ENCODE measurements at regions not wholly inside any gene's neighbourhood (a gene's known extent, or its start where the extent isn't known, plus 50 kb on each side); places are given as distances from the start of the nearest gene placed in this dataset.

- DNase-seq (ENCODE audit: low read depth, low spot score): no peak
Measured at GRCh38 chr15:70324001-70324974, 226.6 kb upstream of the TLE3 start.

DNA sequence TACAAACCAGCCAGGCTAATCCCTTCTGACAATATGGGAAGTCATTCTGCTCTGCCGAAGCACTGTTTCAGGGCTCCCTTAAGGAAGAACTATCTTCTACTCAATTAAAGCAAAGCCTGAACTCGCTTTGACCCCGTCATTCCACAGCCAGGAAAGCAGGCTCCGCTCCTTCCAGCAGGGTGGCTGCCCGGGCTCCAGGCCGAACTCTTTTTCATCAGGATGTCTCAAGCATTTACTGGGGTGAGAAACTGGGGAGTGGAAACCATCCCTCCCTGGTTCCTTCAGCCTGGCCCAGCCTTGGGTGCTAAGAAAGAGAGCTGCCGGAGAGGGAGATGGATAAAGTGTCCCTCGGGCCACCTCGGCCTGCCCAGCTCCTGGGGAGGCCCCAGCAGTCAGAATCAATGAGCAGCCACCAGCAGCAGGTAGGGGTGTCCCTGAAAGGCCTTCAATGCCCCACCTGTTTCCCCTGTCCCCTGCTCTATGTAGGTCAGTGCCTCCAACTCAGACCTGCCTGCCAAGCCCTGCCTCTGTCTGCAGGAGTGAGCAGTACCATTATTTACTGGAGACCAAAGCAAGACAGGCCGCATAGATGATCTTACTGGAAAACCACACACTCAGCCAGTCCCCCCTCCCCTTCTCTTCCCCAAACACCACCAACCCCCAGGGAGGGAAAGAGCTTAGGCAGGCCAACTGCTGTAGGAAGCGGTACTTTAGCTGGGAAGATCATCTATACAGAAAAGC, 225.6 kb upstream of the TLE3 start:
- DNase-seq (ENCODE audit: low read depth, low spot score): no peak

DNA sequence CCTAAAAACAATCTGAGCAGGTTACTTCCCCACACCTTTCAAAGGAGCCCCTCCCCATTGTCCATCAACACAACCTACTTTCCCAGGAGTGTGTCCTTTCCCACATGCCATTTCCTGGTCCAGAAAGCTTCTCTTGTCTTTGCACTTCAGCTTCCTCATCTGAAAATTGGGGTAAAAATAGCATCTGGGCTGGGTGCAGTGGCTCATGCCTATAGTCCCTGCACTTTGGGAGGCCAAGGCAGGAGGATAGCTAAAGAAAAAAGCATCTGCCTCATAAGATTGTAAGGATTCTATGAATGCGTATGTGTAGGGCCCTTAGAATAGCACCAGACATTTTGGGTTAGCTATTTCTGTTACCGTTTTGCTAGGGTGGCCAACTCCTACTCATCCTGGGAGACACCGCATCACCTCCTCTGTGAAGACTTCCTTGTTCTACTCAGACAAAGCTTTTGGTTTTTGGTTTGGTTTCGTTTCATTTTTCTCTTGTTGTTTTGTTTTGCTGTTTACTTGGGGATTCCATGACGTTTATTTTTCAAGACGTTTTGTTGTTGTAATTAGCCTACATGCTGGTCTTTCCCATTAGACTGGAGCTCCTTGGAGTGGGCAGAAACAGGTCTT, 224.4 kb upstream of the TLE3 start:
- no peak for DNase-seq (ENCODE audit: low read depth, low spot score)

DNA sequence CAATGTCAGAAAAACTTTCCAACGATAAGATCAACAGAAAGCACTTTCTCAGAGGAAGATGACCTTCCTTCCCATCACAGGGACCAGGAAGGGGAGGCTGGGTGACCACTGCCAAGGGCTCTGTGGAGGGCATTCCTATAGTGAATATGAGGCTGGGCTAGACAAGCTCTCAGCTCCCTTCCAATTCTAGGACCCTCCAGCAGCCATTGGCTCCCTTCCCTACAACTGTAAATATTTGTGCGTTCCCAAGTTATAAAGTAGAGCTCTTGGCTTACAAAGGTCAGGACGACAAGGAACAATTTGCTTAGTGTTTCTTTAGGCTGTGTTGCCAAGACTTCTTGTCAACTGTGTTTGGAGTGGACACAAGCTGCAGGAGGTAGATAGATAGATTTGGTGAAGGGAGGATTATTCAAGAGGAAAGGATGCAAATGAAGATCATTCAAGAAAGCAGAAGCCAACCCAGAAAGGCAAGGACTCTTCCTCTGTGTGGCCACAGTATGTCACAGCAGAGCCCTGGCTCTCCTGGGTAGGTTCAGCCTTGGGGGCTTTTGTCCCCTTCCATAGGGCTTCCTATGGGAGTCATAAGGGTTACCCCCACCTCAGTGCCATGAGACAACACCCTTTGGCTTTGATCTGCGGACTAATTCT, 223.6 kb upstream of the TLE3 start:
- no peak for DNase-seq (ENCODE audit: low read depth, low spot score)

DNA sequence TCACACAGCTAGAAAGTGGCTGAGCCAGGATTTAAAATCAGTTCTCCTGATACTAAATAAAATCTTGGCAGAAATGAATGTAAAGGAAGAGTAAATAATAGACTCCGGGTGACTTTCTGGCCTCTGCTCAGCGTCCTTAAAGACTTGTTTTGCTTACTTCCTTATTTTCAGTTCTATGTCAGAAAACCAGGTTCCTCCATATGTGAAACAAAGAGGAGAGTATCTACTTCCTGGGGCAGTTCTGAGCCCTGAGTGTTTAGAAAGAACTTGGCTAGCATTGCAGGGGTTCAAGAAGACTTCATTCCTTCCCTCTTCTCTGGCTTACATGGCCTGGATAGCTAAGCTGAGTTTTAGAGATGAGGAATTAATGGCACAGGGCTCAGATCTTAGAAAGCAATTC, 222.8 kb upstream of the TLE3 start:
- no peak for DNase-seq (ENCODE audit: low read depth, low spot score)

DNA sequence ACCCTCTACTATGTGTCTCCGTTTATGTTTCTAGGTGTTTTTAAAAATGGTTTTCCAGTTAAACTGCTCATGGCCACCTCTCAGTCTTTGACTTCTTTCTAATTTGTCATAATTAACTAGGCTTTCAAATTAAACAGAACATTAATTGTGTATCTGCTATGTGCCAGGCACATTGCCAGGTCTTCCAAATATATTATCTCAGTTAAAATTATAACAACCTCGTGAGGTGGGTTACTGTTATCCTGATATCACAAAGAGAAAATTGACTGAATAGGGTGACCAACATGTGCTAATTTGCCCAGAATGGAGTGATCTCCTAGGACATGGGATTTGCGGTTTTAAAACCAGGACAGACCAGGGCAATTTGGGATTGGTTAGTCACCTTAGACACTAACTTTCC, 222.4 kb upstream of the TLE3 start:
- DNase-seq (ENCODE audit: low read depth, low spot score): no peak

- no peak for DNase-seq (ENCODE audit: low read depth, low spot score)
Measured at GRCh38 chr15:70319466-70319865, 221.7 kb upstream of the TLE3 start.

DNA sequence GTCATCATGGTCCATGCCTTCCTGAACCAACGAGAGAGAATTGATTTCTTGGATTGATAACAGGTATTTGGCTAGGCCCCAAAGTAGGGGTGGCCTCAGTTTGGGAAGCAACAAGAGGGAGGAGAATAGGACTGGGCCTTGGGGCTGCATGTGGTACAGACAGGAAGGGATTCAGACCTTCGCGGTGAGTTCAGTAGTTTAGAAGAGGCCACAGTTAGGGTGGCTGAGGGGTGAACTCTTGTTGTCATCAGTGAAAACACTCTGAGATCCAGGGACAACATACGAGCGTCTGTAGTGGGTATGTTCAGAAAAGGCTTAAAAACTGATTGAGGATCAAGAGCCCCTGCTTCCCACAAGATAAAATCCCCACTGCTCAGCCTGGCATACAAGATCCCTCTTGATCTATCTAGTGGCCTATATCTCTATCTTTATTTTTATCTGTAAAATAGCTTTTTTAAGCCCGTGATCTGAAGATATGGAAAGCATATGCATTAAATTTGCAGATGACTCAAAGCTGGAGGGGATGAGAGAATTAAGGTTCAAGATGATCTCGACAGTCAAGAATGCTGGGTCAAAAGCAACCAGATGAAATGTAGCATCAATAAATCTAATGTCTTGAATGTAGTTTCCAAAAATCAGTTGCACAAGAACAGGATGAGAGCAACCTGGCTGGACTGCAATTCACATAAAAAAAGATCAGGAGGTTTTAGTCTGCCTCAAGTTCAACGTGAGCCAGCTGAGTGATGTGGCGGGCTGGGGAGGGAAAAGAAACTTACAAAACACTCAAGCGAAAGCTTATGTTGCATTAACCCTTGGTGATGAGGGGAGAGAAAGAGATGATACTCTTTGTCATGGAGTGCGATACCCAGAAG, 221.1 kb upstream of the TLE3 start:
- no peak for DNase-seq (ENCODE audit: low read depth, low spot score)

DNA sequence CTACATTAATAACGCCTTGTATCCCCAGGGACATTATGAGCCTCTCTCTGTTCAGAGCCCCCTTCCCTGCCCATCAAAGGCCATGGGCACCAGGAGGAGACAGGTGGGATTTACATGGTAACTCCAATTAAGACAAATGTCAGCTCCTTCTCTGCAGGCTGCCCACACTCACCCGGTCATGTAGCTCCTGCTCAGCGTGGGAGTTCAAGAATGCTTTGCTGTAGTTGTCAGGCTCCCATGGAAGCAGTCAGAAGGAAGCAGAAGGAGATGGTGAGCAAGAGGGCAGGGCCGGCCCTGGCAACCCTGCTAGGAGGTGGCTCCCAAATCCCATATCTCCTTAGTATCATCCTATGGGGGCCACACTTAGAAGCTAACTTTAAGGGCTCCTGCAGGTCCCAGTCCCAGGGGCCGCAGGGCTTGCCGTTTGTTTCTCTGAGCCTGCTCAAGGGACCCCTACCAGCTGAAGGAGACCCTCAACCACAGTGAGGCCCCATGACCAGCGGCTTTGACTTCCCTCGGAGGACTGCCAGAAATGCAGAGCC, 218.4 kb upstream of the TLE3 start:
- no peak for DNase-seq (ENCODE audit: low read depth, low spot score)

GRCh38 chr15:70315431-70315830, 217.7 kb upstream of the TLE3 start:
- DNase-seq (ENCODE audit: low read depth, low spot score): no peak

GRCh38 chr15:70314688-70315087, 217.0 kb upstream of the TLE3 start:
- DNase-seq (ENCODE audit: low read depth, low spot score): no peak

- DNase-seq (ENCODE audit: low read depth, low spot score): no peak
Measured at GRCh38 chr15:70314018-70314354, 216.3 kb upstream of the TLE3 start.

DNA sequence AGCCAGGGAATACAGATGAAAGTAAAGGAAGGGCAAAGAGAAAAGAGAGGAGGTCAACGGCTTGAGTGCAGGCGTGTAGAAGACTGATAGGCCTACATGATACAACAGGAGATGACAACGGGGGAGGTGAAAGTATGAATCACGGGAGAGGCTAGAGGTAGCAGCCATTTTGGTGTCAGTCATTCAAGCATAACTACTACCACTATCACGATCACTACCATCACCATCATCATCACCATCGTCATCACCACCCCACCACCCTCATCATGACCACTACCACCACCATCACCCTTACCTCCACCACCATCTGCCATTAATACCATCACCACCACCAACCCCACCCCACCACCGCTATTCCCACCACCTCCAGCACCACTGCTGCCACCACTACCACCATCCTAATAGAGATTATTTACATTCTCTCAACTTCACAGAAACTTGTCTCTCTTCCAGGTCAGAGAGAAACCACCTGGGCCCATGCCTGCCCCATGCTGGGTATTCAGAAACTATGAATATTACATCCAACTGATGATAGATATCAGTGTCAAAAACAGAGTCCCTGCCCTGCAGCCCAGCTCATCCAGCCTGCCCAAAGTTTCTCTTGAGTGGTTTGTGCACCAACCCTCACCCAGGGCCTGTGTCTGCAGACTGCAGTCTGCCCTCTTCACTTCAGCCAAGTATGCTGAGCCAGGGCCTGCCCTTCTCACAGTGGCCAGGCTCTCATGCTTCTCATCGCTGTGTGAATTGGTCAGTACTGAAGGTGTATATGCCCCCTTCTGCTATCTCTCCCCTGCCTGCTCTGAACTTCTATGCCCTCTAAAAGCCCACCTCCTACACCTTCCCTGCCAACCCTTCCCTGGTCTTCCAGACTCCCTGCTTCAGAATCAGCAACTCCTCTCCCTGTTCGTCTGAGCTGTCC, 215.6 kb upstream of the TLE3 start:
- no peak for DNase-seq (ENCODE audit: low read depth, low spot score)

DNA sequence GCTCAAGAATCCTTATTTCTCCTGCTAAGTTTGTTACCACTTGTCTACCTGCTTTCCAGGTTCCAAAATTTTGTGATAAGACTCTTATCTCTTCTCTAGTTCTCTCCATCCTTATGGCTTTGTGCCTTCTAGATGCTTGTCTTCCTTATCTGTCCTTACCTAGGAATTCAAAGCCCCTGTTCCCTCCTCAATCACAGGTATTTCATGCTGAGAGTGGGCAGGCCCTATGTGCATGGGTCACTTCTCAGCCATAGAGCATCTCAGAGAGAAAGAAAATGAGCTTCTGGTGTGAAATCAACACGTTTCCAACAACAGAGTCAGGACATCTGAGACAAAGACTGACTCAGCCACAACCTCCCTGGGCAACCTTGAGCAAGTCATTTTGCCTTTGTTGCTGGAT, 214.1 kb upstream of the TLE3 start:
- no peak for DNase-seq (ENCODE audit: low read depth, low spot score)

- no peak for DNase-seq (ENCODE audit: low read depth, low spot score)
Measured at GRCh38 chr15:70309716-70310115, 212.0 kb upstream of the TLE3 start.

- DNase-seq (ENCODE audit: low read depth, low spot score): no peak
Measured at GRCh38 chr15:70308735-70309434, 211.2 kb upstream of the TLE3 start.

DNA sequence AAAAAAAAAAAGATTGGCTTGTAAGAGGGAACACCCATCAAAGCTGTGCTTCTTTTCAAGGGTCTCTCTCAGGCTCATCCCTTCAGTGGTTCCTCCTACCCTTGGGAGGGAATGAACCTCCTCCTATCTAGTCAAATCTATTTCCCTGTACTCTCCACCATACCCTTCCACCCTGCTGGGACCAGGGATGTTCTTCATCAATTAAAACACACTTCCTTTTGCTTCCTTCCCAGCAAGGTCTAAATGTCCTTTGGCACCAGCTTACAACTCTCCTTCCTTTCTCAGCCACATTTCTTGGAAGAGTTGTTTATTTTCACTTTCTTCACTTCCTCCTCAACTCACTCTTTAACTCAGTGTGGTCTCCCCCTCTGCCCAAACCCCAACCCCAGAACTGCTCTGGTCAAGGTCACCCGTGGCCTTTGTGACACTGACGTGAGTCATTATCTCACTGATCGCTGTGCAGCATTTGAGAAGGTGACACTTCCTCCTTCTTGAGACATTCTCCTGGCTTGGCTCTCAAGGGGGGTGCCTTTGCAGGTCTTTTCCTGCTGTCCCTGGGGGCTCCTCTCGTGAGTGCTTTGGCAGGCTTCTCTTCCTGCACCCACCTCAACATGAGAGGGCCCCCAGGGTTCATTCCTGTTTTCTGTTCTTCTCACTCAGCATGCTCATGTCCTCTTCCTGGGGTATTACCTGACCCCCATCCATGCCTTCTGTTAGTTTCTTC, 210.5 kb upstream of the TLE3 start:
- DNase-seq (ENCODE audit: low read depth, low spot score): no peak

GRCh38 chr15:70306582-70306981, 208.9 kb upstream of the TLE3 start:
- DNase-seq (ENCODE audit: low read depth, low spot score): no peak
